OCI-LY7 (cell line): ENCODE measurements at regions not wholly inside any gene's neighbourhood (a gene's known extent, or its start where the extent isn't known, plus 50 kb on each side); places are given as distances from the start of the nearest gene placed in this dataset.

ENCODE experiments used
- BruUV-seq: library from RNA; stranded (reverse); fragments of 400-500 nt; replicated peaks from 2 replicates; lab custom pipeline; 2021; lab: Mats Ljungman, UMichigan
- CTCF ChIA-PET: fragments of 300-600 bp; sonication (Branson Sonifier 250); formaldehyde crosslinking; loops from one replicate; lab custom pipeline; 2022; ENCODE audit warnings: antibody characterized with exemption; ENCODE audit not compliant: unreplicated experiment; lab: Charles Lee
- POLR2A ChIA-PET: fragments of 300-600 bp; sonication (Branson Sonifier 250); formaldehyde crosslinking; loops from one replicate; lab custom pipeline; 2022; ENCODE audit warnings: antibody characterized with exemption; lab: Charles Lee
- DNase-seq: peaks from one replicate; pipeline ENCODE4 v3.0.0-alpha.2; 2015; ENCODE audit warnings: low spot score
- H2AFZ ChIP-seq: fragments of 200-600 bp; sonication (generic), shearing (Covaris generic); 2 replicates; pipeline ENCODE4 v1.6.1; 2014; ENCODE audit warnings: mild to moderate bottlenecking, antibody characterized with exemption, low read length, moderate library complexity
- H3K27ac ChIP-seq: fragments of 200-600 bp; sonication (generic); 2 replicates; pipeline ENCODE4 v1.5.1; 2014; ENCODE audit warnings: mixed run types, low read depth, mild to moderate bottlenecking, moderate library complexity, low read length, inconsistent platforms; ENCODE audit not compliant: poor library complexity, severe bottlenecking
- H3K36me3 ChIP-seq: fragments of 200-600 bp; sonication (generic); 2 replicates; pipeline ENCODE4 v1.6.1; 2014; ENCODE audit warnings: mild to moderate bottlenecking, antibody characterized with exemption, low read length, moderate library complexity, mixed read lengths; ENCODE audit not compliant: insufficient read depth
- H3K4me1 ChIP-seq: fragments of 200-600 bp; sonication (generic); 2 replicates; pipeline ENCODE4 v1.5.1; 2014; ENCODE audit warnings: mild to moderate bottlenecking, low read length; ENCODE audit not compliant: insufficient read depth, poor library complexity, severe bottlenecking
- H3K4me2 ChIP-seq: fragments of 200-600 bp; sonication (generic); 2 replicates; pipeline ENCODE4 v1.6.1; 2014; ENCODE audit warnings: mild to moderate bottlenecking, low read length
- H3K4me3 ChIP-seq: fragments of 200-600 bp; sonication (generic); 2 replicates; pipeline ENCODE4 v1.5.1; 2014; ENCODE audit warnings: mild to moderate bottlenecking, low read depth, low read length; ENCODE audit not compliant: poor library complexity, severe bottlenecking
- H3K79me2 ChIP-seq: fragments of 200-600 bp; sonication (generic); 2 replicates; pipeline ENCODE4 v1.6.1; 2016; ENCODE audit warnings: low read depth, mild to moderate bottlenecking, low read length, moderate library complexity, mixed read lengths; ENCODE audit not compliant: insufficient read depth
- H3K9me2 ChIP-seq: fragments of 200-600 bp; sonication (generic); 2 replicates; pipeline ENCODE4 v1.6.1; 2016; ENCODE audit warnings: mild to moderate bottlenecking, low read length, mixed read lengths; ENCODE audit not compliant: insufficient read depth
- H3K9me3 ChIP-seq: fragments of 200-600 bp; sonication (generic); 2 replicates; pipeline ENCODE4 v1.6.1; 2014; ENCODE audit warnings: mild to moderate bottlenecking, mixed run types, low read length, mixed read lengths
- H4K20me1 ChIP-seq: fragments of 200-600 bp; sonication (generic); 2 replicates; pipeline ENCODE4 v1.6.1; 2014; ENCODE audit warnings: mild to moderate bottlenecking, antibody characterized with exemption, low read length, moderate library complexity, mixed read lengths; ENCODE audit not compliant: insufficient read depth
- CTCF ChIP-seq: fragments of 200-600 bp; sonication (generic); conservative IDR thresholded peaks from 2 replicates; pipeline ENCODE4 v1.5.1; 2014; ENCODE audit warnings: mild to moderate bottlenecking, antibody characterized with exemption, low read length, moderate library complexity, mixed read lengths
- EZH2phosphoT487 ChIP-seq: fragments of 200-600 bp; sonication (generic); IDR thresholded peaks from 2 replicates; pipeline ENCODE4 v1.6.1; 2018; ENCODE audit warnings: low read depth, borderline replicate concordance, mild to moderate bottlenecking, mixed run types, antibody characterized with exemption, low read length, moderate library complexity, mixed read lengths
- intact Hi-C: fragments of 100-400 bp; cut with micrococcal nuclease; formaldehyde crosslinking; loops from one replicate; pipeline ENCODE4 v1.10.0; 2022; ENCODE audit not compliant: unreplicated experiment

DNA sequence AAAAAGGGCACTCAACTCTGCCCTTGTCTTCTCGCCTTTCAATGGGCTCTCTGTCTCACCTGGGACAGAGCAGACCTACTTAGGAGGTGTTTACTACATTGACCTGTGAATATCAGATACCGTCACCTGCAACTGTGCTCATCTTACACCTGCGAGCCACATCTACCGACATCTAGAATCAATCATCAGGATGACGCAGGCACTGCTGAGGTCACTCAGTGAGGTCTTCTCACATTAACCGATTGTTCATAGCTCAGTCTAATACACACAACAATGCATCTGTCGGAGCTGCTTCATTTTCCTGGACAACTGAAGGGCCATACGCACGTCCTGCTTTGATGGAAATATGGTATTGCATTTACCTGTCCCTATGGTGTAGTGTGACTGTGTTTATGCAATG, 211.9 kb downstream of the FGF9 start:
- POLR2A ChIA-PET: interaction anchor here (0.6 kb wide), 1 partner anchor 12 kb away, joined by 3 read pairs; no protein-coding TSS in a partner anchor
- H3K79me2 ChIP-seq: no peaks in the 10 kb centered on the region
- BruUV-seq: no TSS peak

GRCh38 chr13:21883713-21884112, 212.8 kb downstream of the FGF9 start:
- no peak for DNase-seq
- TF ChIP-seq CTCF (no peak), EZH2phosphoT487 (no peak)
- BruUV-seq: no TSS peak
- intact Hi-C loops: no loop called here
- POLR2A ChIA-PET: no interaction called here
- no peak overlapping the region for H3K4me3 ChIP-seq
- no peaks in the 10 kb centered on the region for H3K9me3 ChIP-seq
- no peaks in the 10 kb centered on the region for H3K4me1 ChIP-seq
- no peak overlapping the region for H2AFZ ChIP-seq
- CTCF ChIA-PET: no interaction called here
- H3K27ac ChIP-seq: no peak overlapping the region
- H4K20me1 ChIP-seq: no peaks in the 10 kb centered on the region
- H3K9me2 ChIP-seq: no peaks in the 10 kb centered on the region
- no peaks in the 10 kb centered on the region for H3K36me3 ChIP-seq
- no peak overlapping the region for H3K4me2 ChIP-seq
- H3K79me2 ChIP-seq: no peaks in the 10 kb centered on the region

More for the DNA sequence above, 211.9 kb downstream of the FGF9 start:
- no peaks in the 10 kb centered on the region for H3K9me3 ChIP-seq
- no peaks in the 10 kb centered on the region for H4K20me1 ChIP-seq
- CTCF ChIA-PET: no interaction called here
- H3K27ac ChIP-seq: no peak overlapping the region
- TF ChIP-seq EZH2phosphoT487 (no peak), CTCF (no peak)
- no peak for DNase-seq
- H3K4me1 ChIP-seq: no peaks in the 10 kb centered on the region
- H3K36me3 ChIP-seq: no peaks in the 10 kb centered on the region
- no peak overlapping the region for H3K4me3 ChIP-seq
- intact Hi-C loops: no loop called here
- no peaks in the 10 kb centered on the region for H3K9me2 ChIP-seq
- H2AFZ ChIP-seq: no peak overlapping the region
- H3K4me2 ChIP-seq: no peak overlapping the region

DNA sequence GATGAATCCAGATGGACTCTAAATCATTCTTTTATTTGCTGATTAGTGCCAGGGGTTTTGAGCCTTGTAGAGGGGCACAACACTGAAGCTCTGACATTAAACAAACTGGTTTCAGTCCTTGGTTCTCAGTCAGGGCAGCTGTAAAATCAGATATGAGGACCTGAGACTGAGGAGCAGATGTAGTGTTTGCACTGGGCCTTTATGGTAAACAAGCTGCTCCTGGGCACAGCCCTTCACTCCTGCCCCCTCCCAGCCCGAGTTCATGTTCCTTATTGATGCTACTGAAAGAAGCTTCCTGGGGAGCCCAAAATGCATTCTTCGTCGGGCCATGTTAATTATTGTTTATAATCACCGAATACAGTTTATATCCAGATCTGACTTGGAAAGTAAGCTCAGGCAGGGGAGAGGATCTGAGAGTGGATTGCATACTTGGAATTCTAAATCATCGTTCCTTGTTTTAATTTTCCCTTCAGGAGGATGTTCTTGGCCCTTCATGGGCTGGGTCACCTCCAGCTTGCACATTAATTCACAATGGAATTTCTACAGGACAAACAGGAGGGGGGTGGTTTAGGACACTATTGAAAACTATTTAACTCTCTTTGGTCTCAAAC, 213.5 kb downstream of the FGF9 start:
- Histone ChIP-seq H3K36me3 (no peaks in the 10 kb centered on the region), H3K4me3 (no peak overlapping the region), H3K27ac (no peak overlapping the region), H4K20me1 (no peaks in the 10 kb centered on the region), H3K4me1 (no peaks in the 10 kb centered on the region), H3K9me3 (no peaks in the 10 kb centered on the region), H2AFZ (no peak overlapping the region), H3K79me2 (no peaks in the 10 kb centered on the region), H3K4me2 (no peak overlapping the region), H3K9me2 (no peaks in the 10 kb centered on the region)
- intact Hi-C loops: no loop called here
- CTCF ChIA-PET: no interaction called here
- BruUV-seq: no TSS peak
- no peak for DNase-seq
- TF ChIP-seq CTCF: no peak
- TF ChIP-seq EZH2phosphoT487: no peak
- POLR2A ChIA-PET: interaction anchor here (0.7 kb wide), 1 partner anchor 30 kb away, joined by 3 read pairs; no protein-coding TSS in a partner anchor
